ENCODE measurements at regions not wholly inside any gene's neighbourhood (a gene's known extent, or its start where the extent isn't known, plus 50 kb on each side); places are given as distances from the start of the nearest gene placed in this dataset.

DNA sequence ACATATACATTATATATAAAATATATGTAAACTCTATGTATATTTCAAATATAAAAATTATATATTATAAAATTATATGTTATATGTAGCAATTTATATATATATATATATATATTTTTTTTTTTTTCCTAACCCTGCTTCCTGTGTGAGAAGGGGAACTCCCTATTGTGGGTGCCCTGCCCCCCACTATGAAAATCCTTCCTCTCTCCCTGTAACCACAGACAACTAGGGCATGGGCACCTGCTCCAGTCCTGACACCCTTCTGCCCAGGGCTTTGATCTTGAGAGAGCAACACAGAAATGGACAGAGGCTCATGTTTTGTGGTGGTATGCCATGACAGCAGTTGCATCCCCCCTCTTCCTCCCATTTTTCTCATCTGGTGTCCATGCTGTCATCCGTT, 148.7 kb upstream of the IL12B start:
- Histone ChIP-seq H4K20me1 (replicated peaks; ENCODE audit: control insufficient read depth, extremely low read depth, insufficient read depth, low read length) (no peaks in the 10 kb centered on the region), H3K36me3 (ENCODE audit: control insufficient read depth in 2 of 2, extremely low read depth in 1 of 2, insufficient read depth in 2 of 2, low read length in 2 of 2) (no peaks in the 10 kb centered on the region), H3K9me3 (replicated peaks; ENCODE audit: control insufficient read depth, insufficient read depth, low read length) (no peaks in the 10 kb centered on the region), H3K27ac (ENCODE audit: insufficient read depth, low read depth, low read length) (no peak overlapping the region), H2AFZ (ENCODE audit: low read depth, low read length) (no peak overlapping the region), H3K4me2 (ENCODE audit: insufficient read depth, low read length) (no peak overlapping the region), H3K9me1 (replicated peaks; ENCODE audit: control insufficient read depth, extremely low read depth, insufficient read depth, low read length) (no peaks in the 10 kb centered on the region), H3K79me2 (ENCODE audit: control insufficient read depth, insufficient read depth, low read length) (no peaks in the 10 kb centered on the region), H3K9ac (replicated peaks; ENCODE audit: extremely low read depth, insufficient read depth, low read length) (no peak overlapping the region), H3K4me1 (ENCODE audit: control insufficient read depth, extremely low read depth, insufficient read depth, low read length) (no peaks in the 10 kb centered on the region), H3K4me3 (replicated peaks in 1 of 3; ENCODE audit: insufficient read depth in 1 of 3, low read depth in 1 of 3, low read length in 3 of 3) (no peak overlapping the region), H3K27me3 (ENCODE audit: control insufficient read depth in 2 of 2, insufficient read depth in 2 of 2, low read length in 2 of 2) (no peaks in the 10 kb centered on the region)
- FAIRE-seq (no peak), DNase-seq (ENCODE audit: low read depth, low spot score) (no peak)
- TF ChIP-seq EZH2 (IDR thresholded peaks at IDR 0.05; ENCODE audit: borderline replicate concordance, low read depth, low read length, severe bottlenecking) (no peak), MYC (IDR thresholded peaks at IDR 0.05; ENCODE audit: low read depth, low read length) (no peak), POLR2A (IDR thresholded peaks at IDR 0.05; ENCODE audit: low read depth, low read length) (no peak), FOS (IDR thresholded peaks at IDR 0.05; ENCODE audit: borderline replicate concordance, insufficient read depth, low read length) (no peak), POLR2AphosphoS5 (IDR thresholded peaks at IDR 0.05; ENCODE audit: insufficient read depth, low read depth, low read length) (no peak), CTCF (IDR thresholded peaks at IDR 0.05; ENCODE audit: extremely low read depth in 1 of 2, insufficient read depth in 1 of 2, low read depth in 1 of 2, low read length in 2 of 2) (no peak), JUN (IDR thresholded peaks at IDR 0.05; ENCODE audit: borderline replicate concordance, insufficient read depth, insufficient read length, low read depth) (no peak), GATA2 (IDR thresholded peaks at IDR 0.05; ENCODE audit: insufficient read depth, insufficient read length, low read depth, low read length) (no peak), MAX (IDR thresholded peaks at IDR 0.05; ENCODE audit: insufficient read depth, insufficient read length) (no peak)
- BruUV-seq (replicated peaks) = no TSS peak
- intact Hi-C loops (cut with micrococcal nuclease) (no loop called here), dilution Hi-C loops (cut with MboI; ENCODE audit: extremely low pct_ligation_motif_present, low sequenced_read_pairs) (no loop called here)
- CTCF ChIA-PET = no interaction called here
- POLR2A ChIA-PET = no interaction called here
